Ishikawa (cell line): ENCODE measurements at regions not wholly inside any gene's neighbourhood (a gene's known extent, or its start where the extent isn't known, plus 50 kb on each side); places are given as distances from the start of the nearest gene placed in this dataset.

Experiments
- CEBPB ChIP-seq: IDR thresholded peaks from 2 replicates; pipeline ENCODE4 v1.6.1; 2012
- CREB1 ChIP-seq: IDR thresholded peaks from 2 replicates; pipeline ENCODE4 v1.6.1; 2012; ENCODE audit warnings: low read depth
- EGR1 ChIP-seq: IDR thresholded peaks from 2 replicates; pipeline ENCODE4 v1.6.1; 2012
- EP300 ChIP-seq: IDR thresholded peaks from 2 replicates; pipeline ENCODE4 v1.6.1; 2012; ENCODE audit warnings: borderline replicate concordance
- FOXM1 ChIP-seq: IDR thresholded peaks from 2 replicates; pipeline ENCODE4 v1.6.1; 2012; ENCODE audit warnings: low read depth, borderline replicate concordance
- MAX ChIP-seq: IDR thresholded peaks from 2 replicates; pipeline ENCODE4 v1.6.1; 2012
- NFIC ChIP-seq: IDR thresholded peaks from 2 replicates; pipeline ENCODE4 v1.6.1; 2012
- RAD21 ChIP-seq: IDR thresholded peaks from 2 replicates; pipeline ENCODE4 v1.6.1; 2012; ENCODE audit warnings: low read depth
- REST ChIP-seq: IDR thresholded peaks from 2 replicates; pipeline ENCODE4 v1.6.1; 2012; ENCODE audit warnings: low read depth, mild to moderate bottlenecking
- TAF1 ChIP-seq: IDR thresholded peaks from 2 replicates; pipeline ENCODE4 v1.6.1; 2012; ENCODE audit warnings: low read depth, mild to moderate bottlenecking
- TCF12 ChIP-seq: IDR thresholded peaks from 2 replicates; pipeline ENCODE4 v1.6.1; 2012; ENCODE audit warnings: low read depth
- TEAD4 ChIP-seq: IDR thresholded peaks from 2 replicates; pipeline ENCODE4 v1.6.1; 2012
- USF1 ChIP-seq: IDR thresholded peaks from 2 replicates; pipeline ENCODE4 v1.6.1; 2012
- YY1 ChIP-seq: IDR thresholded peaks from 2 replicates; pipeline ENCODE4 v1.6.1; 2012; ENCODE audit warnings: low read depth
- ZBTB7A ChIP-seq: IDR thresholded peaks from 2 replicates; pipeline ENCODE4 v1.6.1; 2012; ENCODE audit warnings: low read depth

- TF ChIP-seq NFIC = no peak
- no peak for TF ChIP-seq ZBTB7A
- TF ChIP-seq YY1 = no peak
- TF ChIP-seq TAF1 = no peak
- no peak for TF ChIP-seq REST
- no peak for TF ChIP-seq TEAD4
- TF ChIP-seq CREB1 = no peak
- no peak for TF ChIP-seq USF1
- TF ChIP-seq CEBPB = no peak
Measured at GRCh38 chr2:37549598-37549997, 121.8 kb downstream of the CDC42EP3 start.

GRCh38 chr2:37550190-37550589, 121.3 kb downstream of the CDC42EP3 start:
- TF ChIP-seq MAX (no peak), ZBTB7A (no peak), YY1 (no peak)

- no peak for TF ChIP-seq FOXM1
- no peak for TF ChIP-seq REST
- TF ChIP-seq RAD21 = no peak
- no peak for TF ChIP-seq TEAD4
- TF ChIP-seq ZBTB7A = no peak
- no peak for TF ChIP-seq EP300
- no peak for TF ChIP-seq CREB1
- TF ChIP-seq EGR1 = no peak
- no peak for TF ChIP-seq TCF12
- TF ChIP-seq YY1 = no peak
Measured at GRCh38 chr2:37551783-37552182, 119.7 kb downstream of the CDC42EP3 start.

GRCh38 chr2:37552339-37552738, 119.1 kb downstream of the CDC42EP3 start:
- TF ChIP-seq USF1 = no peak
- TF ChIP-seq TCF12 = no peak
- TF ChIP-seq FOXM1 = no peak
- no peak for TF ChIP-seq TAF1
- no peak for TF ChIP-seq CREB1
- no peak for TF ChIP-seq ZBTB7A
- TF ChIP-seq CEBPB = no peak
- no peak for TF ChIP-seq RAD21
- TF ChIP-seq NFIC = no peak
- TF ChIP-seq TEAD4 = no peak
- TF ChIP-seq YY1 = no peak
- no peak for TF ChIP-seq REST
- TF ChIP-seq EGR1 = no peak
- no peak for TF ChIP-seq MAX
- TF ChIP-seq EP300 = no peak

- TF ChIP-seq EGR1 (no peak), YY1 (no peak), RAD21 (no peak), CEBPB (no peak), REST (no peak), TCF12 (no peak), NFIC (no peak), FOXM1 (no peak), MAX (no peak), TEAD4 (no peak), EP300 (no peak), ZBTB7A (no peak), TAF1 (no peak), CREB1 (no peak), USF1 (no peak)
Measured at GRCh38 chr2:37553411-37554154, 117.9 kb downstream of the CDC42EP3 start.
